Activated T-cell treated with anti-CD3 and anti-CD28 coated beads, Interleukin-2, amount 50 U/mL, for 72 hours (primary cell): ENCODE measurements at regions not wholly inside any gene's neighbourhood (a gene's known extent, or its start where the extent isn't known, plus 50 kb on each side); places are given as distances from the start of the nearest gene placed in this dataset.

Experiments used
- ATAC-seq, 2 donors: fragments of 150-1000 bp; cut with Tn5 transposase; replicated peaks in 1 of 2; 2 replicates each; pipeline ENCODE4 v1.10.0; 2021; ENCODE audit warnings: moderate library complexity in 2 of 2, mild to moderate bottlenecking in 1 of 2
- DNase-seq, 2 donors: peaks; one replicate each; pipeline ENCODE4 v3.0.0; 2021 to 2022; ENCODE audit warnings: mixed read lengths in 1 of 2
- H3K27ac Mint-ChIP-seq: one replicate; pipeline ENCODE4 v1.8.0; 2022; ENCODE audit warnings: mild to moderate bottlenecking, moderate library complexity, mixed read lengths
- H3K27me3 Mint-ChIP-seq: one replicate; pipeline ENCODE4 v1.8.0; 2022; ENCODE audit warnings: low read depth, mixed read lengths
- H3K36me3 Mint-ChIP-seq, 2 donors: one replicate each; pipeline ENCODE4 v1.8.0; 2022; ENCODE audit warnings: mixed read lengths in 2 of 2, mild to moderate bottlenecking in 1 of 2; ENCODE audit not compliant: insufficient read depth in 2 of 2
- H3K4me1 Mint-ChIP-seq: one replicate; pipeline ENCODE4 v1.8.0; 2022; ENCODE audit warnings: low read depth, mixed read lengths
- H3K4me3 Mint-ChIP-seq, 2 donors: one replicate each; pipeline ENCODE4 v1.8.0; 2022; ENCODE audit warnings: mild to moderate bottlenecking in 2 of 2, mixed read lengths in 2 of 2, moderate library complexity in 2 of 2
- H3K9me3 Mint-ChIP-seq, 2 donors: one replicate each; pipeline ENCODE4 v1.8.0; 2022; ENCODE audit warnings: mixed read lengths in 2 of 2

DNA sequence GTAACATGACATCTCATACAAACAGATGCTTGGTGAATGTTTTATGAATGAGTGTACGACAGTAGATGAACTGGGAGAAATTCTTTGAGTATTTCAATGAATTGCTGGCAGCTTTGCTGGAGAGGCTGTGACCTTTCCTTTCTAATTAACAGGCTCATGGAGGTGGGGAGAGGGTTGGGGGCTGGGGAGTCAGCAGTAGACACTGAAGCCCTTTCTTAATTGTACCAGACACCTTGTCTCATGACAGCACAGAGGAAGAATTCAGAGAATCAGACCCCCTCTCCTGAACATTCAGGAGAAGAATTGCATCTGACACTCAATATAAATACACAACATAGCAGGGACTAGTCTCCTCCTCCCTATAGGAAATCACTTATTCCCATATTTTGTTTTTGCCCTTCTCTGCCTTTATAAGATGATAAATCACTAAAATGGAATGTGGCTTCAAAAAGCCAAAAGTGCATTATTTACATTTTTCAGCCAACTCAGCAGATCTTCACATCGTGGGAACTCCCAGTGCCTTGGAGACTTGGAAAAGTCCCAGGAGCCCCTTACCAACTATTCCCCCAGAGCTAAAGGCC, 66.2 kb upstream of the TPM1 start:
- Mint-ChIP-seq H3K27ac (no peak overlapping the region), H3K4me1 (no peaks in the 10 kb centered on the region), H3K27me3 (peaks cover 18% of the 10 kb centered on the region), H3K4me3 (no peak overlapping the region), H3K36me3 (no peaks in the 10 kb centered on the region), H3K9me3 (no peaks in the 10 kb centered on the region)
- no peak for DNase-seq
- ATAC-seq, result no peak

DNA sequence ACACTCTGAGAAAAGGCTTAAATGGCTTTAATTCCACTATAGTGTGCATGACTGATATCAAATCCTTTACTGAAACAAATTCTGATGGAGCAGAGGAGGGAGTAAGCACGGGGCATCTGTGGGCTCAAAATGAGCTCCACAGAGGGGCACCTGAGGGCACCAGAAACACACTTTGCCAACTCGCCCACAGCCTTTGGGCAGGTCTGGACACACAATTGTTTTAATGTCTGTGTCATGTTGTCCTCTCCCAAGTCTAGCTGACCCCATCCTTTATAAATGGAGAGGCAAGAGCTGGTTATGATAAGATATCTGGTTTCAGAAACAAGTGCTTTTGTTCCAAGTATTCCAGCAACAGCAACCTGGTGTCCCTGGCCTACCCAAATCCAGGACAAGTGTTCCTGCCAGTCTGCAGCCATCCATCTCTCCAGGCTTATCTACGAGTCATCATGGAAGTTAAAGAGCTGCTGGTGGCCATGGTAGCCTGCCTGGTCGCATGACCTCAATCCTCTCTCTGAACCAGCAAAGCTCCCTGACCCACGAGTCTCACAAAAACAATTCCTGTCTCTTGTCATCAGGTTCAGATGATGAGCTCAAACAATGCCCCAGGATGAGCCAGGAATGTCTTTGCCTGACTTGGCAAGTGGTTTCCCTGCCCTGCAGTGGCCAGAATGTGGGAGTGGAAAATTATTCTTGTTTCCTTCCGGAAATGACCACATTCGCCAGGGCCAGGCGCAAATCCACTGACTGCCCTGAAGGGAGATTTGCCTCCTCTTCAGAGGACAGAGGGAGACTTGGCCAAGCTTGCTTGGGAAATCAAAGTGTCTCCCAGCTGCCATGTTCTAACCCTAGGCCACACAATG, 64.4 kb upstream of the TPM1 start:
- Mint-ChIP-seq H3K4me1 (no peaks in the 10 kb centered on the region), H3K9me3 (no peaks in the 10 kb centered on the region), H3K4me3 (no peak overlapping the region), H3K27ac (no peak overlapping the region), H3K27me3 (peaks cover 13% of the 10 kb centered on the region), H3K36me3 (no peaks in the 10 kb centered on the region)
- no peak for DNase-seq
- no peak for ATAC-seq

DNA sequence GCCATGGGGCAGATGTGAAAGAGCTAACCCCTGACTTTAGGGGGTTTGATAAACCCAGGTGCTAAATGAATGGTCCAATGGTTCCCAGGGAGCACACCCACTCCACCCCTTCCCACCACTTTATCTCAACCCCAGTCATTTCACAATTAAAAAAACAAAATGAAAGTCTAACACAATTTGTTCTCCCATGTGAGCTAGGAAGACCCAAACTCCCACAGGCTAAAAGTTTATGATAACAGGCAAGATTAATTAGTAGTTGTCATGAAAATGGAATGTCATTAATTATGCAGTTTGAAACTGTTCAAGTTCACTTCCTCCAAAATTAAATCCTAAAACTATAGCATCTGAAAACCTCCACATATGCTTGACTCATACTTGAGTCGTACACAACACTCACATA, 63.3 kb upstream of the TPM1 start:
- ATAC-seq (no peak), DNase-seq (no peak)
- no peaks in the 10 kb centered on the region for H3K36me3 Mint-ChIP-seq
- no peak overlapping the region for H3K4me3 Mint-ChIP-seq
- H3K27me3 Mint-ChIP-seq, result peaks cover 11% of the 10 kb centered on the region
- H3K9me3 Mint-ChIP-seq, result no peaks in the 10 kb centered on the region
- no peak overlapping the region for H3K27ac Mint-ChIP-seq
- no peaks in the 10 kb centered on the region for H3K4me1 Mint-ChIP-seq

DNA sequence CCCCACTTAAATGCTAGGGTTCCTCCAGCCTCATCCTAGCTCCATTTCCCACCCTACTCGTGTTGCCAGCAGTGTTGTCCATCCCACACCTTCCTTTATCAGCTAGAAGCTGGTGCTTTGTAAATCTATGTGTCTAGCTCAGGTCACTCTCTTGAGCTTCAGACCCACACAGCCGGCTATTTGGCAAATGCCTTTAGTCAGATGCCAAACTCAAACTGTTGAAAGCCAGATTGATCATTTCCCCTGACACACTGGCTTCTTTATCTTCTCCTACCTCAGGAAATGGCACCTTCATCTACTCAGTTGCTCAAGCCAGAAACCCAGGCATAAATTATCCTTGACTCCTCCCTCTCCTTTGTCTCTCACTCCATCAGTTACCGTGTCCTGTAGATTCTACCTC, 61.5 kb upstream of the TPM1 start:
- DNase-seq, result no peak
- Mint-ChIP-seq H3K27ac (no peak overlapping the region), H3K36me3 (no peaks in the 10 kb centered on the region), H3K4me3 (no peak overlapping the region), H3K27me3 (peaks cover 25% of the 10 kb centered on the region), H3K4me1 (no peaks in the 10 kb centered on the region), H3K9me3 (no peaks in the 10 kb centered on the region)
- no peak for ATAC-seq

DNA sequence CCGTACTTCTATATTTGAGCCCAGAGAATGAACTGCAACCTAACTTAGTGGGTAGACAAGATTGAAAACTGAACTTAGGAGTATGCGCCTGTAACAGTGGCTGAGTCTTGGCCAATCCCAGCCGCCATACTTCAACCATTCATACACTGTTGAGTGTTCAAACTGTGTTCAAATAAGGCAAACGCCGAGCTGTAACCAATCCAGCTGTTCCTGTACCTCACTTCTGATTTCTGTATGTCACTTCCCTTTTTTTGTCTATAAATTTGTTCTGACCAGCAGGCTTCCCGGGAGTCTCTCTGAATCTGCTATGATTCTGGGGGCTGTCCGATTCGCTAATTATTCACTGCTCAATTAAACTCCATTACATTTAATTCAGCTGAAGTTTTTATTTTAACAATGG, 58.6 kb upstream of the TPM1 start:
- H3K4me3 Mint-ChIP-seq, result no peak overlapping the region
- H3K27ac Mint-ChIP-seq, result no peak overlapping the region
- DNase-seq (no peak), ATAC-seq (no peak)
- peaks cover 34% of the 10 kb centered on the region for H3K27me3 Mint-ChIP-seq
- H3K4me1 Mint-ChIP-seq, result no peaks in the 10 kb centered on the region
- H3K9me3 Mint-ChIP-seq, result no peaks in the 10 kb centered on the region
- no peaks in the 10 kb centered on the region for H3K36me3 Mint-ChIP-seq

- no peaks in the 10 kb centered on the region for H3K4me1 Mint-ChIP-seq
- no peak overlapping the region for H3K4me3 Mint-ChIP-seq
Measured at GRCh38 chr15:62985768-62986167, 56.8 kb upstream of the TPM1 start.

GRCh38 chr15:62986948-62987347, 55.6 kb upstream of the TPM1 start:
- Mint-ChIP-seq H3K36me3 (no peaks in the 10 kb centered on the region), H3K4me1 (no peaks in the 10 kb centered on the region), H3K9me3 (no peaks in the 10 kb centered on the region), H3K27me3 (peaks cover 38% of the 10 kb centered on the region), H3K4me3 (no peak overlapping the region), H3K27ac (no peak overlapping the region)
- DNase-seq, result no peak
- no peak for ATAC-seq

More at GRCh38 chr15:62985768-62986167, 56.8 kb upstream of the TPM1 start:
- Mint-ChIP-seq H3K27me3 (peaks cover 37% of the 10 kb centered on the region), H3K36me3 (no peaks in the 10 kb centered on the region), H3K9me3 (no peaks in the 10 kb centered on the region), H3K27ac (no peak overlapping the region)
- no peak for ATAC-seq
- DNase-seq, result no peak

GRCh38 chr15:62988701-62989100, 53.8 kb upstream of the TPM1 start:
- Mint-ChIP-seq H3K27ac (no peak overlapping the region), H3K4me3 (no peak overlapping the region), H3K4me1 (no peaks in the 10 kb centered on the region), H3K27me3 (peaks cover 38% of the 10 kb centered on the region), H3K36me3 (no peaks in the 10 kb centered on the region), H3K9me3 (no peaks in the 10 kb centered on the region)
- ATAC-seq (no peak), DNase-seq (no peak)

- no peaks in the 10 kb centered on the region for H3K9me3 Mint-ChIP-seq
- ATAC-seq (no peak), DNase-seq (no peak)
- no peaks in the 10 kb centered on the region for H3K4me1 Mint-ChIP-seq
- no peaks in the 10 kb centered on the region for H3K36me3 Mint-ChIP-seq
- no peak overlapping the region for H3K27ac Mint-ChIP-seq
- H3K27me3 Mint-ChIP-seq, result peaks cover 36% of the 10 kb centered on the region
- H3K4me3 Mint-ChIP-seq, result no peak overlapping the region
Measured at GRCh38 chr15:62989366-62990055, 53.0 kb upstream of the TPM1 start.

DNA sequence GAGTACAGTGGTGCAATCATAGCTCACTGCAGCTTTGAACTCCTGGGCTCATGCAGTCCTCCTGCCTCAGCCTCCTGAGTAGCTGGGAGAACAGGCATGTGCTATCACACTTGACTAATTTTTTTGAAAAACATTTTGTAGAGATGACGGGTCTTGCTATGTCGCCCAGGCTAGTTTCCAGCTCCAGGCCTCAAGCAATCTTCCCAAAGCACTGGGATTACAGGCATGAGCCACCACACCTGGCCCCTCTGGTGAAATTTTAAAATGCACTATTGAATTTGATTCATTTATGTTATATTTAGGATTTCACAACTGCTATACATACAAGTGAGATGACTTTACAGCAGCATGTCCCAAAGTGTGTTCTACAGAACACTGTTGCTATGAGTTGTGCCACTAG, 50.8 kb upstream of the TPM1 start:
- no peak overlapping the region for H3K4me3 Mint-ChIP-seq
- DNase-seq, result no peak
- ATAC-seq, result no peak
- no peak overlapping the region for H3K27ac Mint-ChIP-seq
- H3K4me1 Mint-ChIP-seq, result no peaks in the 10 kb centered on the region
- H3K36me3 Mint-ChIP-seq, result no peaks in the 10 kb centered on the region
- H3K9me3 Mint-ChIP-seq, result no peaks in the 10 kb centered on the region
- H3K27me3 Mint-ChIP-seq, result peaks cover 23% of the 10 kb centered on the region

DNA sequence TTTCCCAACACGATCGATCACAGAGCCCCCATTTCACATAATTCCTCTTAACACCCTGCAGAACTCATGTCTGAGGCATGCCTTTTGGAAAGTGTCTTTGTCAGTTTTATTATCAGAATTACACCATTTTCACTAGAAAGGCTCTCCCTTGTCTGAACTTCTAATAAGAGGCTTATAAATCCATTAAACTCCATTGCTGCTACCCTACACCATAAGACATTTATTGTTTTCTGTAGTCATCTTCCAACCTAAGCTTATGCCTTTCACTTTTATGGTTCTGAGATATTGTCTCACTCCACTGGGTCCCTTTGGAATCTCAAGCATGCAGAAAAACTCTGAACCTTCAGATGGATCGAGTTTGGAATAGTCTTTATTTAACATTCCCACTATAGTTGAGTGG, 50.2 kb upstream of the TPM1 start:
- no peak for DNase-seq
- H3K4me1 Mint-ChIP-seq, result no peaks in the 10 kb centered on the region
- no peak overlapping the region for H3K4me3 Mint-ChIP-seq

More for the DNA sequence above, 50.2 kb upstream of the TPM1 start:
- no peak for ATAC-seq
- peaks cover 20% of the 10 kb centered on the region for H3K27me3 Mint-ChIP-seq
- H3K9me3 Mint-ChIP-seq, result no peaks in the 10 kb centered on the region
- H3K27ac Mint-ChIP-seq, result no peak overlapping the region
- H3K36me3 Mint-ChIP-seq, result no peaks in the 10 kb centered on the region
